ENCODE measurements at regions not wholly inside any gene's neighbourhood (a gene's known extent, or its start where the extent isn't known, plus 50 kb on each side); places are given as distances from the start of the nearest gene placed in this dataset.

GRCh38 chr17:65473363-65473762 is 88.1 kb downstream of the AXIN2 start:
- TF ChIP-seq CTCF (IDR thresholded peaks at IDR 0.05) (no peak), POLR2A (IDR thresholded peaks at IDR 0.05) (no peak)
